ENCODE measurements at regions not wholly inside any gene's neighbourhood (a gene's known extent, or its start where the extent isn't known, plus 50 kb on each side); places are given as distances from the start of the nearest gene placed in this dataset.
A peak's percentile ranks its signal among the peaks of the same experiment; 100 is the strongest.

GRCh38 chrX:8971116-8971515 is 62.8 kb downstream of the FAM9B start:
- no peak overlapping the region for H3K27ac ChIP-seq (ENCODE audit: extremely low read length, insufficient read depth, low read length)
- ChIA-PET POLR2A (no interaction called here), CTCF (ENCODE audit: low intra/inter-chr PET ratio, low total read pairs) (no interaction called here)
- no peak for TF ChIP-seq FOXK2 (IDR thresholded peaks at IDR 0.05)
- TF ChIP-seq CTCF (CRISPR knock-in tag; IDR thresholded peaks at IDR 0.05): peak; percentile 56
- no peak for TF ChIP-seq SIX4 (CRISPR knock-in tag; IDR thresholded peaks at IDR 0.05)
- TF ChIP-seq, protein P1, sequence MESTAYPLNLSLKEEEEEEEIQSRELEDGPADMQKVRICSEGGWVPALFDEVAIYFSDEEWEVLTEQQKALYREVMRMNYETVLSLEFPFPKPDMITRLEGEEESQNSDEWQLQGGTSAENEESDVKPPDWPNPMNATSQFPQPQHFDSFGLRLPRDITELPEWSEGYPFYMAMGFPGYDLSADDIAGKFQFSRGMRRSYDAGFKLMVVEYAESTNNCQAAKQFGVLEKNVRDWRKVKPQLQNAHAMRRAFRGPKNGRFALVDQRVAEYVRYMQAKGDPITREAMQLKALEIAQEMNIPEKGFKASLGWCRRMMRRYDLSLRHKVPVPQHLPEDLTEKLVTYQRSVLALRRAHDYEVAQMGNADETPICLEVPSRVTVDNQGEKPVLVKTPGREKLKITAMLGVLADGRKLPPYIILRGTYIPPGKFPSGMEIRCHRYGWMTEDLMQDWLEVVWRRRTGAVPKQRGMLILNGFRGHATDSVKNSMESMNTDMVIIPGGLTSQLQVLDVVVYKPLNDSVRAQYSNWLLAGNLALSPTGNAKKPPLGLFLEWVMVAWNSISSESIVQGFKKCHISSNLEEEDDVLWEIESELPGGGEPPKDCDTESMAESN (CRISPR knock-in tag; conservative IDR thresholded peaks at IDR 0.05): no peak
- peak; percentile 49 for TF ChIP-seq TEAD3 (CRISPR knock-in tag; optimal IDR thresholded peaks at IDR 0.05; ENCODE audit: borderline replicate concordance)
- no peak for TF ChIP-seq RERE (CRISPR knock-in tag; IDR thresholded peaks at IDR 0.05; ENCODE audit: low read depth)
- TF ChIP-seq XBP1 (CRISPR knock-in tag; IDR thresholded peaks at IDR 0.05): no peak
- TF ChIP-seq STAG1 (CRISPR knock-in tag; IDR thresholded peaks at IDR 0.05): peak; percentile 67
- TF ChIP-seq, protein P2, sequence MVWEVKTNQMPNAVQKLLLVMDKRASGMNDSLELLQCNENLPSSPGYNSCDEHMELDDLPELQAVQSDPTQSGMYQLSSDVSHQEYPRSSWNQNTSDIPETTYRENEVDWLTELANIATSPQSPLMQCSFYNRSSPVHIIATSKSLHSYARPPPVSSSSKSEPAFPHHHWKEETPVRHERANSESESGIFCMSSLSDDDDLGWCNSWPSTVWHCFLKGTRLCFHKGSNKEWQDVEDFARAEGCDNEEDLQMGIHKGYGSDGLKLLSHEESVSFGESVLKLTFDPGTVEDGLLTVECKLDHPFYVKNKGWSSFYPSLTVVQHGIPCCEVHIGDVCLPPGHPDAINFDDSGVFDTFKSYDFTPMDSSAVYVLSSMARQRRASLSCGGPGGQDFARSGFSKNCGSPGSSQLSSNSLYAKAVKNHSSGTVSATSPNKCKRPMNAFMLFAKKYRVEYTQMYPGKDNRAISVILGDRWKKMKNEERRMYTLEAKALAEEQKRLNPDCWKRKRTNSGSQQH (CRISPR knock-in tag; IDR thresholded peaks at IDR 0.05; ENCODE audit: low read depth): no peak
- no peak for TF ChIP-seq ZSCAN25 (CRISPR knock-in tag; IDR thresholded peaks at IDR 0.05)
- no peak for TF ChIP-seq GZF1 (CRISPR knock-in tag; IDR thresholded peaks at IDR 0.05)
- no peak for TF ChIP-seq ZNF766 (CRISPR knock-in tag; IDR thresholded peaks at IDR 0.05; ENCODE audit: borderline replicate concordance)
- no peak for TF ChIP-seq HOXD1 (CRISPR knock-in tag; IDR thresholded peaks at IDR 0.05)
- TF ChIP-seq SMC3 (IDR thresholded peaks at IDR 0.05; ENCODE audit: low read length): peak; percentile 42
- no peaks in the 10 kb centered on the region for H3K9me3 ChIP-seq (ENCODE audit: low read length)
- no peak for FAIRE-seq
- no peak overlapping the region for H3K4me3 ChIP-seq (replicated peaks in 1 of 3; ENCODE audit: insufficient read depth in 1 of 3, low read depth in 2 of 3, low read length in 3 of 3)
- no peaks in the 10 kb centered on the region for H3K27me3 ChIP-seq (ENCODE audit: control insufficient read depth in 1 of 2, insufficient read depth in 2 of 2, low read length in 2 of 2)
- H3K79me2 ChIP-seq (ENCODE audit: insufficient read depth, low read length): no peaks in the 10 kb centered on the region
- intact Hi-C loops (cut with micrococcal nuclease; ENCODE audit: unreplicated experiment): loop anchor here (1.0 kb wide), 1 partner anchor 738 kb away; no protein-coding TSS in a partner anchor
- no peaks in the 10 kb centered on the region for H4K20me1 ChIP-seq (ENCODE audit: insufficient read depth, low read length)
- no TSS peak for BruUV-seq (replicated peaks)
- no peaks in the 10 kb centered on the region for H3K36me3 ChIP-seq (replicated peaks in 1 of 2; ENCODE audit: control insufficient read depth in 1 of 2, insufficient read depth in 2 of 2, low read length in 2 of 2)
- 0% methylated on average over 1 of the region's 1 CpG for WGBS (ENCODE audit: low lambda C conversion rate)
- H3K9ac ChIP-seq (ENCODE audit: insufficient read depth, low read depth, low read length): no peak overlapping the region
- no peaks in the 10 kb centered on the region for H3K4me1 ChIP-seq (ENCODE audit: insufficient read depth, low read length)
- peak; percentile 39 for DNase-seq (ENCODE audit: low spot score)
- no peak overlapping the region for H3K4me2 ChIP-seq (ENCODE audit: low read depth, low read length)
- no peak overlapping the region for H2AFZ ChIP-seq (ENCODE audit: low read length)
- in situ Hi-C loops (cut with HindIII; ENCODE audit: extremely low pct_ligation_motif_present, low pct_unique_long_range_greater_than_20kb): loop anchor here (25.0 kb wide), 1 partner anchor 741 kb away; no protein-coding TSS in a partner anchor
- peak; percentile 81 for ATAC-seq
